NB4 (cell line): ENCODE measurements at regions not wholly inside any gene's neighbourhood (a gene's known extent, or its start where the extent isn't known, plus 50 kb on each side); places are given as distances from the start of the nearest gene placed in this dataset.

ENCODE experiments used
- POLR2A ChIP-seq: IDR thresholded peaks from 2 replicates; pipeline ENCODE4 v1.6.1; 2011; ENCODE audit warnings: mild to moderate bottlenecking; ENCODE audit not compliant: insufficient read length; ENCODE audit errors: extremely low read depth
- TF ChIP-seq, protein P1 (sequence below): IDR thresholded peaks from 2 replicates; pipeline ENCODE4 v1.6.1; 2011; ENCODE audit warnings: low read depth, low read length

DNA sequence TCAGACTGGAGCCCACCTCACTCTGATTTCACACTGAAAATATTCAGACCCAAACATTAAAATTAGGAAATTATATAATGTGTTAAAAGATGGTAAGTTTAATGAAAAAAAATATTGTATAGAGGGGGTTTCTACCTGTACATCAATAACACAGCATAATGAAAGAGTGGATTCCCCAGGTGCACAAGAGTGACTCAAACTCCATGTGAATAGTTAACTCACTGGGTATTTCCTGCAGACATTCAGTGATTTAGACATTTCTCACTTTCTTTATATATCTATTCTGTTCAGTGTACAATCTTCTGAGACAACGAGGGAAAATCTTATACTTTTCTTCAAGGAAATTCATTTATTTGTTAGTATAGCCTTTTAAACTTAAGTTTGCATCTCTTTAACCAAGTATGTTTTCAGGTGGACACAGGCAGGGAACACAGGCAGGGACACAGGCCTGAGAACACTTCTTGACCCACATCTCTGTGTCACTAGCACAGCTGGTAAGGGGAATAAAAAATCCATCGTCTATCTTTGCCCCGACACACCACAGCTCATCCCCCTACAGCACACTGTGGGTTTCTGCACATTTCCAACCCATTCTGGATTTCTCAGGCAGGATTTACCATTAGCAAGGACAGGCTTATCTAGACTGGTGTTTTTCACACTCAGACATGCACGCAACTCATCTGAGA, 525.5 kb upstream of the BOD1L1 start:
- TF ChIP-seq, protein P1, sequence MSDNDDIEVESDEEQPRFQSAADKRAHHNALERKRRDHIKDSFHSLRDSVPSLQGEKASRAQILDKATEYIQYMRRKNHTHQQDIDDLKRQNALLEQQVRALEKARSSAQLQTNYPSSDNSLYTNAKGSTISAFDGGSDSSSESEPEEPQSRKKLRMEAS, result no peak
- TF ChIP-seq POLR2A, result no peak
